GM12878 (cell line): ENCODE measurements at regions not wholly inside any gene's neighbourhood (a gene's known extent, or its start where the extent isn't known, plus 50 kb on each side); places are given as distances from the start of the nearest gene placed in this dataset.
"Not testable (repeated sequence)": the region's sequence is repeated elsewhere in the genome, so short reads cannot be mapped to it uniquely, and the experiment has no call there.

Experiments
- ATAC-seq: fragments of 200-7000 bp; cut with Tn5 transposase; 3 replicates; pipeline ENCODE4 v1.9.1; 2020; ENCODE audit warnings: mild to moderate bottlenecking, moderate library complexity
- BruUV-seq: library from RNA; stranded (reverse); fragments of 400-500 nt; replicated peaks from 2 replicates; lab custom pipeline; 2021; lab: Mats Ljungman, UMichigan
- CTCF ChIA-PET: fragments of 300-600 bp; sonication (Branson Sonifier 250); formaldehyde crosslinking; extraction: SDS; loops from one replicate; lab custom pipeline; 2021; ENCODE audit warnings: inconsistent platforms; lab: Yijun Ruan, JAX
- POLR2A ChIA-PET: fragments of 350-600 bp; formaldehyde crosslinking; extraction: SDS; loops from one replicate; lab custom pipeline; 2021; ENCODE audit warnings: inconsistent platforms; lab: Charles Lee
- RAD21 ChIA-PET: fragments of 300-600 bp; sonication (Branson Sonifier 250); formaldehyde crosslinking; loops from one replicate; lab custom pipeline; 2023; ENCODE audit warnings: antibody characterized with exemption; ENCODE audit not compliant: unreplicated experiment; lab: Charles Lee
- SMC1A ChIA-PET: fragments of 300-600 bp; sonication (Branson Sonifier 250); formaldehyde crosslinking; loops from one replicate; lab custom pipeline; 2023; ENCODE audit not compliant: unreplicated experiment, uncharacterized antibody; lab: Charles Lee
- DNase-seq: peaks from one replicate; pipeline ENCODE4 v3.0.0-alpha.2; 2011; ENCODE audit warnings: low read depth, low spot score
- FAIRE-seq: peaks from 3 replicates; lab custom pipeline; 2011; peaks lifted over from hg19 to GRCh38; lab: Jason Lieb, UNC
- H2AFZ ChIP-seq: 2 replicates; pipeline ENCODE4 v1.6.0; 2011; ENCODE audit warnings: low read depth, low read length, control low read depth; ENCODE audit not compliant: control insufficient read depth
- H3K27ac ChIP-seq: 2 replicates; pipeline ENCODE4 v1.5.1; 2011; ENCODE audit warnings: control low read depth; ENCODE audit not compliant: control insufficient read depth, insufficient read depth
- H3K27me3 ChIP-seq, 2 experiments: replicated peaks in 1 of 2; 2 replicates each; pipeline versions ENCODE4 v1.6.0 to v1.6.1; 2011; ENCODE audit warnings: low read length in 1 of 2; ENCODE audit not compliant: control insufficient read depth in 2 of 2, insufficient read depth in 2 of 2
- H3K36me3 ChIP-seq, 2 experiments: 2 replicates each; pipeline ENCODE4 v1.5.1; 2011; ENCODE audit warnings: low read length in 1 of 2; ENCODE audit not compliant: control insufficient read depth in 2 of 2, insufficient read depth in 2 of 2
- H3K4me1 ChIP-seq: 2 replicates; pipeline ENCODE4 v1.6.1; 2011; ENCODE audit warnings: mild to moderate bottlenecking, low read length, moderate library complexity, mixed read lengths; ENCODE audit not compliant: control insufficient read depth, insufficient read depth
- H3K4me2 ChIP-seq: 2 replicates; pipeline ENCODE4 v1.6.0; 2011; ENCODE audit warnings: control low read depth; ENCODE audit not compliant: control insufficient read depth, insufficient read depth
- H3K4me3 ChIP-seq: fragments of 200-600 bp; sonication (generic); 2 replicates; pipeline ENCODE4 v1.5.1; 2016
- H3K79me2 ChIP-seq: 2 replicates; pipeline ENCODE4 v1.6.0; 2011; ENCODE audit warnings: low read length; ENCODE audit not compliant: control insufficient read depth, insufficient read depth
- H3K9ac ChIP-seq: 2 replicates; pipeline ENCODE4 v1.8.0; 2011; ENCODE audit warnings: low read length, control low read depth, mixed read lengths; ENCODE audit not compliant: control insufficient read depth, insufficient read depth
- H3K9me3 ChIP-seq: replicated peaks from 3 replicates; pipeline ENCODE4 v1.5.1; 2011; ENCODE audit warnings: mild to moderate bottlenecking, low read length; ENCODE audit not compliant: control insufficient read depth, insufficient read depth
- H4K20me1 ChIP-seq: 2 replicates; pipeline ENCODE4 v1.6.0; 2011; ENCODE audit not compliant: control insufficient read depth, insufficient read depth
- ATF3 ChIP-seq: IDR thresholded peaks from 2 replicates; pipeline ENCODE4 v1.6.1; 2011; ENCODE audit warnings: low read depth, mild to moderate bottlenecking, low read length, moderate library complexity, borderline replicate concordance; ENCODE audit errors: extremely low read depth
- BRCA1 ChIP-seq: IDR thresholded peaks from 2 replicates; pipeline ENCODE4 v1.6.1; 2011; ENCODE audit warnings: low read depth, low read length, improper control_type of control experiment
- CEBPB ChIP-seq, 2 experiments: fragments of 150-350 bp in 1 of 2; IDR thresholded peaks; 2 replicates each; pipeline ENCODE4 v1.6.1; 2012 to 2014; ENCODE audit warnings: low read depth in 2 of 2, low read length in 2 of 2, borderline replicate concordance in 1 of 2, inconsistent platforms in 1 of 2
- CHD4 ChIP-seq: fragments of 200-600 bp; sonication (generic); IDR thresholded peaks from 2 replicates; pipeline ENCODE4 v1.6.1; 2016; ENCODE audit warnings: mild to moderate bottlenecking
- CREB1 ChIP-seq: IDR thresholded peaks from 2 replicates; pipeline ENCODE4 v1.6.1; 2012; ENCODE audit warnings: low read depth, mild to moderate bottlenecking, inconsistent platforms
- EED ChIP-seq: sonication (generic); IDR thresholded peaks from 2 replicates; pipeline ENCODE4 v1.6.1; 2016; ENCODE audit warnings: antibody characterized with exemption, low read depth
- ESRRA ChIP-seq: IDR thresholded peaks from 2 replicates; pipeline ENCODE4 v1.6.1; 2012; ENCODE audit warnings: mild to moderate bottlenecking, low read length, improper control_type of control experiment
- GATAD2B ChIP-seq: fragments of 450-650 bp; conservative IDR thresholded peaks from 2 replicates; pipeline ENCODE4 v1.6.1; 2017; ENCODE audit warnings: low read depth, mild to moderate bottlenecking, moderate library complexity
- IKZF2 ChIP-seq, 2 experiments: fragments of 450-650 bp; IDR thresholded peaks; 2 replicates each; pipeline ENCODE4 v1.6.1; 2017; ENCODE audit warnings: mild to moderate bottlenecking in 2 of 2, moderate library complexity in 2 of 2
- IRF4 ChIP-seq: IDR thresholded peaks from 2 replicates; pipeline ENCODE4 v1.6.1; 2011; ENCODE audit warnings: low read depth, low read length
- KDM1A ChIP-seq: fragments of 200-600 bp; sonication (generic); IDR thresholded peaks from 2 replicates; pipeline ENCODE4 v1.6.1; 2016; ENCODE audit warnings: borderline replicate concordance
- MYB ChIP-seq: fragments of 150-350 bp; IDR thresholded peaks from 2 replicates; pipeline ENCODE4 v1.6.1; 2014; ENCODE audit warnings: mild to moderate bottlenecking, low read depth, low read length, borderline replicate concordance
- NBN ChIP-seq: fragments of 450-650 bp; IDR thresholded peaks from 2 replicates; pipeline ENCODE4 v1.6.1; 2016
- NKRF ChIP-seq: fragments of 450-650 bp; conservative IDR thresholded peaks from 2 replicates; pipeline ENCODE4 v1.6.1; 2017; ENCODE audit warnings: mild to moderate bottlenecking, moderate library complexity
- NR2C2 ChIP-seq: IDR thresholded peaks from 2 replicates; pipeline ENCODE4 v1.6.1; 2011; ENCODE audit warnings: borderline replicate concordance, low read depth; ENCODE audit not compliant: control insufficient read depth, insufficient read length
- PAX5 ChIP-seq: IDR thresholded peaks from 2 replicates; pipeline ENCODE4 v1.6.1; 2011; ENCODE audit warnings: low read depth, low read length, borderline replicate concordance
- ZNF622 ChIP-seq: fragments of 450-650 bp; IDR thresholded peaks from 2 replicates; pipeline ENCODE4 v1.6.1; 2017; ENCODE audit warnings: mild to moderate bottlenecking, inconsistent platforms
- ZZZ3 ChIP-seq: IDR thresholded peaks from 2 replicates; pipeline ENCODE4 v1.6.1; 2011; ENCODE audit warnings: low read depth; ENCODE audit not compliant: control insufficient read depth, insufficient read length
- WGBS: methylation state at CpG from one replicate; pipeline ENCODE4 v1.1.6; 2016; ENCODE audit warnings: low lambda C conversion rate; ENCODE audit not compliant: insufficient replicate concordance, insufficient coverage; ENCODE audit errors: missing lambda C conversion rate; 5-methylcytosine and 5-hydroxymethylcytosine counted together
- in situ Hi-C: fragments of 300-500 bp; cut with MboI; formaldehyde crosslinking; loops from 9 replicates; pipeline ENCODE4 v1.14.3; 2018; ENCODE audit warnings: mixed read lengths
- intact Hi-C: fragments of 100-400 bp; cut with micrococcal nuclease; formaldehyde crosslinking; loops from one replicate; pipeline ENCODE4 v1.14.2; 2022; ENCODE audit not compliant: unreplicated experiment
- TF ChIP-seq, protein P1 (sequence below): IDR thresholded peaks from 2 replicates; pipeline ENCODE4 v1.6.1; 2012; ENCODE audit warnings: low read depth, low read length, improper control_type of control experiment

DNA sequence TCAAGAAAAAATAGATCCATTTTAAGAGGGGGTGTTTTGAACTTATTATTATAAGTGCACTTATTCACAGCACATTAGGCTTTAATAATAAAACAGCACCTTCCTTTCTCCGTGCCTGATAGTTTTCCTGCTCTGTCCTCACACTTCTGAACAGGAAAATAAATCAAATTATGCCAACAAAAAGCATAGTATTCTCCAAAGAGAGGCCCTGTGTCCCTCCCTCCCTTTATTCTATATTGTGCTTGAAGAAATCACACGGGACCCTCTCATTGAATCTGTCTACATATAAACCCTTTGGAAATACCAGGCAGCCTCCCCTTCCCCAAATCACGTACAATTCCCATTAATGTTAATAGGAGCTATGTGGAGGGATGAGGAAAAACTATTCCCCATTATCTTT, 462.9 kb upstream of the NRSN1 start (continued):
- TF ChIP-seq NKRF, result no peak
- no peak for TF ChIP-seq IRF4
- no peak for TF ChIP-seq ESRRA
- TF ChIP-seq NBN, result no peak
- TF ChIP-seq MYB, result no peak
- no peak for TF ChIP-seq GATAD2B
- no peak for TF ChIP-seq NR2C2
- no peak for TF ChIP-seq ZZZ3

- POLR2A ChIA-PET, result no interaction called here
Observed at GRCh38 chr6:23663652-23664051, 462.4 kb upstream of the NRSN1 start.

GRCh38 chr6:23665911-23666310, 460.1 kb upstream of the NRSN1 start:
- H3K4me2 ChIP-seq, H2AFZ ChIP-seq, in situ Hi-C loops, H3K4me1 ChIP-seq, H3K79me2 ChIP-seq, DNase-seq, RAD21 ChIA-PET, H3K4me3 ChIP-seq, BruUV-seq, SMC1A ChIA-PET, H3K9ac ChIP-seq, H4K20me1 ChIP-seq, H3K27ac ChIP-seq, POLR2A ChIA-PET, H3K27me3 ChIP-seq, intact Hi-C loops, ATAC-seq, FAIRE-seq, H3K9me3 ChIP-seq, H3K36me3 ChIP-seq, CTCF ChIA-PET: not testable (repeated sequence)
- 65% methylated on average over 6 of the region's 6 CpGs for WGBS

More at GRCh38 chr6:23663652-23664051, 462.4 kb upstream of the NRSN1 start:
- H3K4me1 ChIP-seq, result no peaks in the 10 kb centered on the region
- no peak overlapping the region for H3K4me2 ChIP-seq
- SMC1A ChIA-PET, result interaction anchor here (0.6 kb wide), 1 partner anchor 123 kb away, joined by 3 read pairs; no protein-coding TSS in a partner anchor
- no peak overlapping the region for H3K27ac ChIP-seq
- H3K9ac ChIP-seq, result no peak overlapping the region
- ATAC-seq, result no peak
- no peaks in the 10 kb centered on the region for H3K27me3 ChIP-seq
- FAIRE-seq, result no peak
- no peaks in the 10 kb centered on the region for H4K20me1 ChIP-seq
- no peak overlapping the region for H2AFZ ChIP-seq
- 0% methylated on average over 1 of the region's 1 CpG for WGBS
- CTCF ChIA-PET, result no interaction called here
- TF ChIP-seq CEBPB (IDR thresholded peaks at IDR 0.05; ENCODE audit: borderline replicate concordance in 1 of 2, low read depth in 2 of 2, low read length in 2 of 2), result no peak
- no peak for TF ChIP-seq CHD4
- TF ChIP-seq PAX5, result no peak
- no peak for TF ChIP-seq IKZF2 (IDR thresholded peaks at IDR 0.05)
- TF ChIP-seq KDM1A, result no peak
- no peak for TF ChIP-seq BRCA1
- no peak for TF ChIP-seq ATF3
- no peak for TF ChIP-seq ZNF622
- TF ChIP-seq CREB1, result no peak
- TF ChIP-seq EED, result no peak
- TF ChIP-seq, protein P1, sequence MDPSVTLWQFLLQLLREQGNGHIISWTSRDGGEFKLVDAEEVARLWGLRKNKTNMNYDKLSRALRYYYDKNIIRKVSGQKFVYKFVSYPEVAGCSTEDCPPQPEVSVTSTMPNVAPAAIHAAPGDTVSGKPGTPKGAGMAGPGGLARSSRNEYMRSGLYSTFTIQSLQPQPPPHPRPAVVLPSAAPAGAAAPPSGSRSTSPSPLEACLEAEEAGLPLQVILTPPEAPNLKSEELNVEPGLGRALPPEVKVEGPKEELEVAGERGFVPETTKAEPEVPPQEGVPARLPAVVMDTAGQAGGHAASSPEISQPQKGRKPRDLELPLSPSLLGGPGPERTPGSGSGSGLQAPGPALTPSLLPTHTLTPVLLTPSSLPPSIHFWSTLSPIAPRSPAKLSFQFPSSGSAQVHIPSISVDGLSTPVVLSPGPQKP, result no peak
- BruUV-seq, result no TSS peak
- no peaks in the 10 kb centered on the region for H3K79me2 ChIP-seq
- in situ Hi-C loops, result no loop called here
- H3K36me3 ChIP-seq, result no peaks in the 10 kb centered on the region
- intact Hi-C loops, result no loop called here
- no peaks in the 10 kb centered on the region for H3K9me3 ChIP-seq
- H3K4me3 ChIP-seq, result no peak overlapping the region
- RAD21 ChIA-PET, result no interaction called here
- no peak for DNase-seq
